ENCODE measurements at regions not wholly inside any gene's neighbourhood (a gene's known extent, or its start where the extent isn't known, plus 50 kb on each side); places are given as distances from the start of the nearest gene placed in this dataset.

GRCh38 chr13:108435393-108436149, 166.1 kb downstream of the TNFSF13B start:
- H3K27ac ChIP-seq: no peak overlapping the region
- no peak for DNase-seq (ENCODE audit: low read depth, low spot score)

GRCh38 chr13:108437496-108437895, 168.0 kb downstream of the TNFSF13B start:
- no peak for DNase-seq (ENCODE audit: low read depth, low spot score)
- H3K27ac ChIP-seq: no peak overlapping the region

- DNase-seq (ENCODE audit: low read depth, low spot score): no peak
- H3K27ac ChIP-seq: no peak overlapping the region
Measured at GRCh38 chr13:108439556-108439955, 170.0 kb downstream of the TNFSF13B start.

- no peak overlapping the region for H3K27ac ChIP-seq
- DNase-seq (ENCODE audit: low read depth, low spot score): no peak
Measured at GRCh38 chr13:108444448-108444847, 174.9 kb downstream of the TNFSF13B start.

GRCh38 chr13:108448891-108449290, 179.4 kb downstream of the TNFSF13B start:
- no peak for DNase-seq (ENCODE audit: low read depth, low spot score)
- no peak overlapping the region for H3K27ac ChIP-seq

DNA sequence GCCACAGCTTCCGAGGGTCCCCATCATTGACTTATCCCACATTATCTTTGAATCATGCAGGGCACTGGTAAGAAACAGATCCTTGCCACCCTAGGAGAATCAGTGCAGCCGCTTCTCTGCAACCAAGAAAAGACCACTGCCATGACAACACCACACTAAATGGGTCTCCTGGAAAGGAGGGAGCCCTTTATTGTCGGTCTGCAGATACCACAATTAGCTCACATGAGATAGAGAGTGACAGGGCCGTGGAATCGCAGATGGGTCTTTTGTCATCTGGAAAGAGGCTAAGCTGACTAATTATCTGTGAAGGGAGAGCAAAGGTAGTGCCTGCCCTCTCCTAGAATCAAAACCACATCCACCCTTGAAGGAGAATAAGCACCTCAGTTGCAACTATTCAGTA, 178.3 kb upstream of the MYO16 start:
- no peak for DNase-seq (ENCODE audit: low read depth, low spot score)
- no peak overlapping the region for H3K27ac ChIP-seq

DNA sequence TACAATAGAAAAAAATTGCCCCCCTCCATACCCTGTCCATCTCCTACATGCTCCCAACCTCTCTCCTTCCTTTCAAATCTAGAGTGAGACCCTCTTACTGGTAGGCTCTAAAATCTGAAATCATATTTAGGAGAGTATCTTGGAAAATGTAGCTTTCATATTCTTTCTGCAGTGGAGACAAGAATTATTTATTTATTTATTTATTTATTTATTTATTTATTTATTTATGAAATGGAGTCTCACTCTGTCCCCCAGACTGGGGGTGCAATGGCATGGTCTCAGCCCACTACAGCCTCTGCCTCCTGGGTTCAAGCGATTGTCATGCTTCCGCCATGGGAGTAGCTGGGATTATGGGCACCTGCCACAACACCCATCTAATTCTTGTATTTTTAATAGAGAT, 174.1 kb upstream of the MYO16 start:
- no peak for DNase-seq (ENCODE audit: low read depth, low spot score)

DNA sequence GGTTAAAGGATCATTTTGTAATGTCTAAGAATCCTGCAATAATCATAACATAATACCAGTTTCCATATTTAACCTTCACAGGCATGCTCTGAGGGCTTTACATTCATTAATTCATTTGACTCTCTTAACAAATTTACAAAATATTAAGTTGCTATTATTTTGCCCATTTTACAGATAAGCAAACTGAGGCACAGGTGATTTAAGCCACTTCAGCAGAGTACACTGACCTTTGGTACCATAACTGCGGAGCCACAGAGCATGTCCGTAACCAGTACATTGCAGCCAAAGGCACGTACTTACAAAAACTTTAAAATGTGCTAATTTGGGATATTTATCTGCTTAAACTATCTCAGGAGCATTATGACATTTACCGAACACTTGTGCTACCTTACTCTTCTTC, 169.4 kb upstream of the MYO16 start:
- DNase-seq (ENCODE audit: low read depth, low spot score): no peak
- H3K27ac ChIP-seq: no peak overlapping the region

More for the DNA sequence above, 174.1 kb upstream of the MYO16 start:
- no peak overlapping the region for H3K27ac ChIP-seq

GRCh38 chr13:108460746-108461145, 168.7 kb upstream of the MYO16 start:
- no peak for DNase-seq (ENCODE audit: low read depth, low spot score)
- H3K27ac ChIP-seq: no peak overlapping the region

GRCh38 chr13:108463340-108463739, 166.1 kb upstream of the MYO16 start:
- H3K27ac ChIP-seq: peak overlapping the region; percentile 20

GRCh38 chr13:108470921-108471320, 158.5 kb upstream of the MYO16 start:
- no peak for DNase-seq (ENCODE audit: low read depth, low spot score)
- no peak overlapping the region for H3K27ac ChIP-seq

More at GRCh38 chr13:108463340-108463739, 166.1 kb upstream of the MYO16 start:
- peak; percentile 46 for DNase-seq (ENCODE audit: low read depth, low spot score)

DNA sequence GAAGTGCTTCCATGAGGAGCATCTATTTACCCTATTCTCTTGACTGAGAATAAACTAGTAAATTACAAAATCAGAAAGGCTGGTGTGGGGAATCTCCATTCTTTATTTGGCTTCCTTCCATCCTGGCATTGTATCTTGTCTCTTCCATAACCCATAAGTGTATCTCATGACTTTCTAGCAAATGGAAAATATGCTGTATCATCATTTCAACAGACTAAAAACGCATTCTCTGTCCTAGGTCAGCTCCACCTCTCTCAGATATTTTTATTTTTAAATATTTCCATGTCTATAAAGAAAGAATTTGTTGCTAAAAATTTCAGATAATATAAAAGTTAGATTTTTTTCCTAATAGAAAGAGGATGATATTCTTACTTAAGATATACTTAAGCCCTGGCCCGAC, 154.2 kb upstream of the MYO16 start:
- no peak overlapping the region for H3K27ac ChIP-seq
- DNase-seq (ENCODE audit: low read depth, low spot score): no peak

DNA sequence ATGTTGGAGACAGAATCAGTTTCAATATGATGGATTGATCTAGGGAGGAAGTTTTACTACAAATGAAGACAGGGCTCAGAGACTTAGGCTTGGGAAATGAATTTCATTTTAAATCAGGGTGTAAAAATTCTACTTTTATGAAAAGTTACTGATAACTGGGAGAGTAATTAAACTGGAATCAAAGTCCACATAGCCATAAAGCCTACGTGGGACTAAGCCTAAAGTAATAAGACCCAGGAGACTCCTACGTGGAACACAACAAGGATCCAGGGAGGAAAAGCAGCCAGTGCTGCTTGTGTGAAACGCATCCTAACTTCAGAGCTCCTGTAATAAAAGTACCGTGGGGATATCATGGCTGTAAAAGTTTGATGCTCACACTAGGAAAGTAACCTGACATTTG, 152.0 kb upstream of the MYO16 start:
- no peak overlapping the region for H3K27ac ChIP-seq
- DNase-seq (ENCODE audit: low read depth, low spot score): no peak

GRCh38 chr13:108478179-108478578, 151.2 kb upstream of the MYO16 start:
- no peak for DNase-seq (ENCODE audit: low read depth, low spot score)
- no peak overlapping the region for H3K27ac ChIP-seq

- DNase-seq (ENCODE audit: low read depth, low spot score): no peak
Measured at GRCh38 chr13:108483981-108484380, 145.4 kb upstream of the MYO16 start.

GRCh38 chr13:108486096-108486495, 143.3 kb upstream of the MYO16 start:
- no peak for DNase-seq (ENCODE audit: low read depth, low spot score)
- no peak overlapping the region for H3K27ac ChIP-seq

More at GRCh38 chr13:108483981-108484380, 145.4 kb upstream of the MYO16 start:
- H3K27ac ChIP-seq: no peak overlapping the region

DNA sequence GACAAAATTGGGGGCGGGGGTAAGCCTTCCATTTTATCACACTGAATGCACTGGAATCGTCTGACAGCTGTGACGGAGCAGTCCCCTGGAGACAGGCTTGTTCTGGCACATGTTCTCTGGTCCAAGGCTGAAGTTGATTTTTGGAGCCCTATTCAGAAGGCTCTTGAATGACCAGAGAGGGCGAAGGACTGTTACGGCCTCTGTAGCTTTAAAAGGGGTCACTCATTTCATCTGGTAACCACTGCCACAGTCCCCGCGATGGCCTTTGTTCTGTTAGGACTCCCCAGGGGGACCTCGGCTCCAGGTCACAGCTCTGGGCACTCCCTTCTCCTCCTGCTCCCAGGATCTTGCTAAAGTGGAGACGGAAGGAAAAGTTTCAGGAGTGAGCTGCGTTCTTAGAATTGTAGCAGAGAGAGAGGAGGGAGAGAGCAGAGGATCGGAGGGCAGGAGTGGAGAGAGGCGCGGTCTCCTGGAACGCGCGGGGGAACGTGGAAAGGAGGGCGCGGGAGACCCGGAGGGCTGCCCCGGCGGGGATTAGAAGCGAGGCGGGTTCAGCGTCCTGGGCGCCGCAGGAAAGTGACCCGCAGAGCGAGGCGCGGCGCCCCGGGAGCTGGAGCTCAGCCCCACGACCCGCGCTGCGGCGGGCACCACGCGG, 134.3 kb upstream of the MYO16 start:
- H3K27ac ChIP-seq: no peak overlapping the region

GRCh38 chr13:108495646-108496361, 133.6 kb upstream of the MYO16 start:
- no peak overlapping the region for H3K27ac ChIP-seq
- DNase-seq (ENCODE audit: low read depth, low spot score): no peak

More for the DNA sequence above, 134.3 kb upstream of the MYO16 start:
- no peak for DNase-seq (ENCODE audit: low read depth, low spot score)

DNA sequence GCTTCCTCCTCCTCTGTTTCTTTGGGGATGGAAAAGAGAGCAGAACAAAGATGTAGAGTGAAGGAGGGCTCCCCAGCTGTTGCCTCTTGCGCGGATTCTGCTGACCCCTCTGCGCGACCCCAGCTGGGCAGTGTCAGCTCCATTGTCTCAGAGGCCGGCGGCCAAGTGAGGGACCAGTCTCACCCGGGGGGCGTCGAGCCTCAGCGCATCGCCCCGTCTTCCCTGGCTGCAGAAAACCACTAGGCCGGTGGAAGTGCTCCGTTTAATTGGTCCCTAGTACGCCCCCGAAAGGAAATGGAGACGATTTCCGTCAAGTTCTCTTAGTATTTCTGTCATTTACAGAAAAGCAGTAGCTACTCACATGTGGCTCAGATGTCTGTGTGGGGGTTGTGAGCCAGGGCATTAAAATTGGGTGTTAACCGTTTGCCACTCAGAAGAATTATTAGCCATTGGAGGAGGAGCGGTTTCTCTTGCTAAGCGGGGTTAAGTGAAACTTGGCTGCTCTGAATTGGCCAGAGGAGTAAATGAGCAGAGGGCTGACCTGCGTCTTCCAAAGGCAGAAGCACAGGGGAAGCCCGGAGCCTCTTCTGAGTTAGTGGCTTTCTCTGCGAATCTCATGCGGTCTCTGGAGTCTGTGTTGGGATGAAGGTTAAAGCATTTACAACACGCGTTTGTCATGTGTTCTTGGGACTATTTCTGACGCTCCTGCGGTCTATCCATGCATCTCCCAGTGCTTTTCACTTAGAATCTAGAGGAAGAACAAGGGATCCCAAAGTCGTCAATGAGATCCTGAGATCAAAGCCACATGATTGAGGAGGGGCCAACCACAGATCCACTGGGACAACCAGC, 132.8 kb upstream of the MYO16 start:
- no peak for DNase-seq (ENCODE audit: low read depth, low spot score)
- H3K27ac ChIP-seq: no peak overlapping the region

DNA sequence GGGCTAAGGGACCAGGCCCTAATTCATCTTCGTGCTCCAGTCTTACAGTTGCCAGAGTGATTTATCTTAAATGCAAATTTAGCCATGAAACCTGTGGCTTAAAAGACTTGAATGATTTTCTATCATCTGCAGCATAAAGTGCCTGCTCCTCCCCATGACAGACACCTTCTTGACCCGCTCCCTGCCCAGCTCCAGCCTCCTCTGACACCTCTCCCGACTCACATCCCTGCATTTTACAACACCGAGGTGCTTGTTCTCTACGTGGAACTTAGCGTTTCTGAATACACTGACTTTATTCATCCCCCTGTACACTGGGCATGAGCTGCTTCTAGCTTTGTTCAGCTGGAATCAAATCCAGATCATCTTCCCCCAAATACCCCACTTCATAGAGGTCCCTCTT, 128.7 kb upstream of the MYO16 start:
- H3K27ac ChIP-seq: no peak overlapping the region
- no peak for DNase-seq (ENCODE audit: low read depth, low spot score)

Data from epithelial cell of prostate (primary cell).